NT2/D1 (cell line): ENCODE measurements at regions not wholly inside any gene's neighbourhood (a gene's known extent, or its start where the extent isn't known, plus 50 kb on each side); places are given as distances from the start of the nearest gene placed in this dataset.

Experiments used
- SUZ12 ChIP-seq: IDR thresholded peaks from 2 replicates; pipeline ENCODE4 v1.6.1; 2011; ENCODE audit not compliant: insufficient read length, insufficient read depth; ENCODE audit errors: extremely low read depth
- ZNF274 ChIP-seq: IDR thresholded peaks from 2 replicates; pipeline ENCODE4 v1.6.1; 2011; ENCODE audit warnings: mild to moderate bottlenecking, low read depth, low read length

- TF ChIP-seq ZNF274 (no peak), SUZ12 (no peak)
These were observed 490.6 kb upstream of the MARCKS start for GRCh38 chr6:113366505-113366904.
